Fibroblast of lung (primary cell): ENCODE measurements at regions not wholly inside any gene's neighbourhood (a gene's known extent, or its start where the extent isn't known, plus 50 kb on each side); places are given as distances from the start of the nearest gene placed in this dataset.

ENCODE experiments used
- DNase-seq, 2 donors: peaks; one replicate each; pipeline versions ENCODE4 v3.0.0 to v3.0.0-alpha.2; 2010; ENCODE audit warnings: low read depth in 2 of 2
- H2AFZ ChIP-seq: 2 replicates; pipeline ENCODE4 v1.5.1; 2012; ENCODE audit warnings: low read length, control low read depth, inconsistent platforms
- H3K27ac ChIP-seq: 2 replicates; pipeline ENCODE4 v1.5.1; 2011; ENCODE audit warnings: low read length, control low read depth; ENCODE audit not compliant: insufficient read depth
- H3K27me3 ChIP-seq: 2 replicates; pipeline ENCODE4 v1.5.1; 2011; ENCODE audit warnings: mild to moderate bottlenecking, low read length; ENCODE audit not compliant: control insufficient read depth, insufficient read depth
- H3K36me3 ChIP-seq: 2 replicates; pipeline ENCODE4 v1.5.1; 2011; ENCODE audit warnings: low read length; ENCODE audit not compliant: control insufficient read depth, insufficient read depth
- H3K4me1 ChIP-seq: 2 replicates; pipeline ENCODE4 v1.5.1; 2011; ENCODE audit warnings: low read length; ENCODE audit not compliant: control insufficient read depth, insufficient read depth; ENCODE audit errors: extremely low read depth
- H3K4me2 ChIP-seq: 2 replicates; pipeline ENCODE4 v1.5.1; 2011; ENCODE audit warnings: low read length, control low read depth; ENCODE audit not compliant: insufficient read depth; ENCODE audit errors: extremely low read depth
- H3K4me3 ChIP-seq, 4 experiments: fragments of 200-600 bp in 1 of 4; sonication (generic) in 1 of 4; replicated peaks in 1 of 4; 2 replicates each; pipeline ENCODE4 v1.5.1; 2011 to 2016; ENCODE audit warnings: low read length in 4 of 4, low read depth in 3 of 4, mild to moderate bottlenecking in 3 of 4, control low read depth in 2 of 4, inconsistent platforms in 1 of 4, mixed read lengths in 1 of 4; ENCODE audit not compliant: insufficient read depth in 1 of 4; ENCODE audit errors: control extremely low read depth in 1 of 4
- H3K79me2 ChIP-seq: 2 replicates; pipeline ENCODE4 v1.5.1; 2012; ENCODE audit warnings: mild to moderate bottlenecking, low read length, inconsistent platforms; ENCODE audit not compliant: control insufficient read depth, insufficient read depth
- H3K9ac ChIP-seq: 2 replicates; pipeline ENCODE4 v1.5.1; 2011; ENCODE audit warnings: mild to moderate bottlenecking, low read length, control low read depth; ENCODE audit not compliant: insufficient read depth
- H3K9me3 ChIP-seq: 2 replicates; pipeline ENCODE4 v1.5.1; 2012; ENCODE audit warnings: low read depth, low read length; ENCODE audit not compliant: control insufficient read depth, insufficient read depth
- H4K20me1 ChIP-seq: 2 replicates; pipeline ENCODE4 v1.5.1; 2011; ENCODE audit warnings: low read length; ENCODE audit not compliant: control insufficient read depth, insufficient read depth; ENCODE audit errors: extremely low read depth
- EZH2 ChIP-seq: IDR thresholded peaks from 2 replicates; pipeline ENCODE4 v1.5.1; 2012; ENCODE audit warnings: low read length, control low read depth, mild to moderate bottlenecking; ENCODE audit errors: missing control alignments
- TF ChIP-seq, protein P1 (sequence below), 2 donors: IDR thresholded peaks in 1 of 2; conservative IDR thresholded peaks in 1 of 2; 1 replicate in 1 of 2; 2 replicates in 1 of 2; pipeline ENCODE4 v1.5.1; 2011 to 2012; ENCODE audit warnings: low read length in 2 of 2, control low read depth in 1 of 2, inconsistent platforms in 1 of 2, low read depth in 1 of 2, mild to moderate bottlenecking in 1 of 2

DNA sequence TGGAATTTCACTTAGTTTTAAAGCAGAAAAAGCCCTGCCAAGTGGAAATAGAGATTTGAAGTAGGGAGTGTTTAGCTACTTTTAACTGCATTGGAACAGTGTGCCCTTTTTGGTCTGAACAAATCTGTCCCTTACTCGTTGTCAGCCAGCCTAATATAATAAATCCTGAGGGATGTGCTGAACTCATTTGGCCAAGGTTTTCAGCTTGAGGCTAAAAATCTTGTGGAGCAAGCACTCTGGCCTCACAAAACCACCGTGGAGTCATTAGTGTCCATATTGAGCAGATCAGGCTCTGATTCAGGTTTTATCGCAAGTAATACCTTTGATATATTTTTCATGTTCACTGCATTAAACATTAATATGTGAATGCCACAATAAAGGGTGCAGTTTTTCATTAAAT, 383.5 kb downstream of the FRK start:
- Histone ChIP-seq H3K36me3 (no peaks in the 10 kb centered on the region), H4K20me1 (no peaks in the 10 kb centered on the region), H3K9ac (no peak overlapping the region), H3K4me2 (no peak overlapping the region), H2AFZ (no peak overlapping the region), H3K79me2 (no peaks in the 10 kb centered on the region), H3K27me3 (no peaks in the 10 kb centered on the region), H3K4me1 (no peaks in the 10 kb centered on the region), H3K27ac (no peak overlapping the region), H3K9me3 (no peaks in the 10 kb centered on the region), H3K4me3 (no peak overlapping the region)
- DNase-seq: no peak
- TF ChIP-seq, protein P1, sequence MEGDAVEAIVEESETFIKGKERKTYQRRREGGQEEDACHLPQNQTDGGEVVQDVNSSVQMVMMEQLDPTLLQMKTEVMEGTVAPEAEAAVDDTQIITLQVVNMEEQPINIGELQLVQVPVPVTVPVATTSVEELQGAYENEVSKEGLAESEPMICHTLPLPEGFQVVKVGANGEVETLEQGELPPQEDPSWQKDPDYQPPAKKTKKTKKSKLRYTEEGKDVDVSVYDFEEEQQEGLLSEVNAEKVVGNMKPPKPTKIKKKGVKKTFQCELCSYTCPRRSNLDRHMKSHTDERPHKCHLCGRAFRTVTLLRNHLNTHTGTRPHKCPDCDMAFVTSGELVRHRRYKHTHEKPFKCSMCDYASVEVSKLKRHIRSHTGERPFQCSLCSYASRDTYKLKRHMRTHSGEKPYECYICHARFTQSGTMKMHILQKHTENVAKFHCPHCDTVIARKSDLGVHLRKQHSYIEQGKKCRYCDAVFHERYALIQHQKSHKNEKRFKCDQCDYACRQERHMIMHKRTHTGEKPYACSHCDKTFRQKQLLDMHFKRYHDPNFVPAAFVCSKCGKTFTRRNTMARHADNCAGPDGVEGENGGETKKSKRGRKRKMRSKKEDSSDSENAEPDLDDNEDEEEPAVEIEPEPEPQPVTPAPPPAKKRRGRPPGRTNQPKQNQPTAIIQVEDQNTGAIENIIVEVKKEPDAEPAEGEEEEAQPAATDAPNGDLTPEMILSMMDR (conservative IDR thresholded peaks at IDR 0.05 in 1 of 2, IDR thresholded peaks at IDR 0.05 in 1 of 2; ENCODE audit: low read depth in 1 of 2, low read length in 2 of 2): no peak
- TF ChIP-seq EZH2: no peak

DNA sequence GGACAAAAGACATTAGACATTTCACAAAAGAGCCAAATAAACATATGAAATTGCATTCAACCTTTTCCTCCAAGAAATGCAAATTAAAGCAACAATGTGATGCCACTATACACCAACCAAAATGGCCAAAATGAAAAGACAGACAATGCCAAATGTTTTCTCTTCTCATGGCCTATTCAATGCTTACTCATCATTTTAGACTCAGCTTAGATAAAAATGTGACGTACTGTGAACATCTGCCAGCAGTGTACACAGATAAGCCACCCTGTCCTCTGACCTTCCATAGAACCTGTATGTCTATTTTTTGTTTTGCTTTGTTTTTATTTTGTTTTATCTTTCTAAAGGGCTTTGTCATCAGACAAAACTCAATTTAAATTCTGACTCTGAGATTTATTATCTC, 385.2 kb downstream of the FRK start:
- Histone ChIP-seq H2AFZ (no peak overlapping the region), H3K4me2 (no peak overlapping the region), H3K27me3 (no peaks in the 10 kb centered on the region), H4K20me1 (no peaks in the 10 kb centered on the region), H3K79me2 (no peaks in the 10 kb centered on the region), H3K9me3 (no peaks in the 10 kb centered on the region), H3K4me1 (no peaks in the 10 kb centered on the region), H3K36me3 (no peaks in the 10 kb centered on the region), H3K27ac (no peak overlapping the region), H3K4me3 (no peak overlapping the region), H3K9ac (no peak overlapping the region)
- DNase-seq: no peak
- TF ChIP-seq, protein P1 (conservative IDR thresholded peaks at IDR 0.05 in 1 of 2, IDR thresholded peaks at IDR 0.05 in 1 of 2; ENCODE audit: low read depth in 1 of 2, low read length in 2 of 2): no peak
- TF ChIP-seq EZH2: no peak

DNA sequence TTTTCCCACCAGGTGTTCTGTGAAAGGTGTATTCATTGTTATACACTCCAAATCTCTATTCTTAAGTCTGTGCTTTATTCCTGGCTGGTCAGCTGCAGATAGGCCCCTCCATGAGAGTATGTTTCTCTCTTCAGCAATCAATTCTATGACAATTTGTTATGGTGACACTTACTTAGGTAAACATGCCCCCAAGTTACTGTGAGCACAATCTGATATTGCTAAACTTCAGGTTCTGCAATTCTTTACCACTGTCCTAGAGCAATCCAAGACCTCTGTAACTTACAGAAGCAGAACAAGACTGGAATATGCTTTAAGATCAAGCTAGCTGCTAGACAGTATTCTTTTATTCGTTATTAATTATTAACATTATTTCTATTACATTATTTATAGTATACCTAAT, 391.9 kb downstream of the FRK start:
- H3K4me3 ChIP-seq: no peak overlapping the region
- H4K20me1 ChIP-seq: no peaks in the 10 kb centered on the region
- no peak for DNase-seq
- H3K9ac ChIP-seq: no peak overlapping the region
- no peak overlapping the region for H3K27ac ChIP-seq
- no peaks in the 10 kb centered on the region for H3K9me3 ChIP-seq
- no peaks in the 10 kb centered on the region for H3K27me3 ChIP-seq
- no peaks in the 10 kb centered on the region for H3K36me3 ChIP-seq
- TF ChIP-seq EZH2: no peak
- H3K4me1 ChIP-seq: no peaks in the 10 kb centered on the region
- no peaks in the 10 kb centered on the region for H3K79me2 ChIP-seq
- no peak overlapping the region for H2AFZ ChIP-seq
- no peak overlapping the region for H3K4me2 ChIP-seq
